ENCODE measurements at regions not wholly inside any gene's neighbourhood (a gene's known extent, or its start where the extent isn't known, plus 50 kb on each side); places are given as distances from the start of the nearest gene placed in this dataset.

DNA sequence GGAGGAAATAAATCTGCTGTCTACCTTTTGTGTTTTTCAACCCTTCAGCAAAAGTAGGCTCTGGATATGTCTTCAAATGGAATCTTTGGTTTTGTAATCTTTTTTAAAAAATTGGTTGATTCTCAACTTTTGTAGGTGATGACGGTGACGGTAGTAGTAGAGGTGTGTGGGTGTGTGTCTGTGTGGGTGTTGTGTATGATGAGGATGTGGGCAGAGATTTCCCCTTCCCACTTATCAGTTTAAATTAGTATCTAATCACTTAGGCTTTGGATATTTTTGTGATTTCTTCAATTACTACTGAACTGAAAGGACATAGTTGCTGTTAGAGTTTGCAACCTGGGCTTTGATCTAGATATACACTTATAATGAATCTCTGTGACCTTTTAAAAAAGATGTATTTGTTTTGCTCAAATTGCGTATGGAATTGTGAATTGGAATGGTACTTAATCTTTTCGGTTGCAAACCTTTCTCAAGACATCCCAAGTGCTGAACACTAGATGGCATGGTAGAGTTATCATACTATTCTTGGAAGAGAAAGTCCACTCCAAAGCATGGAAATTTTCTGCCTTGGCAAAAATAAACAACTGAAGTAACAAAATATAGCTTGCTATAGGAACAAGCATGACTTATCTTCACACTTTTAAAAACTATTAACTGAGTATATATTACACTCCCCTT lies 51.9 kb upstream of the A1CF start:
- Histone ChIP-seq H2BK15ac (ENCODE audit: low read length) (no peak overlapping the region), H2BK120ac (replicated peaks; ENCODE audit: low read depth, low read length) (no peak overlapping the region), H3K23me2 (ENCODE audit: low read depth, low read length) (no peaks in the 10 kb centered on the region), H3K4ac (replicated peaks; ENCODE audit: insufficient read length, low read depth, low read length) (no peak overlapping the region), H2BK12ac (ENCODE audit: low read depth, low read length) (no peak overlapping the region), H4K5ac (ENCODE audit: insufficient read length, low read depth, low read length) (no peak overlapping the region), H3K23ac (ENCODE audit: insufficient read length) (no peak overlapping the region), H2AK5ac (ENCODE audit: low read depth, low read length) (no peak overlapping the region), H4K20me1 (replicated peaks in 1 of 2; ENCODE audit: control insufficient read depth in 1 of 2, insufficient read depth in 2 of 2, low read length in 2 of 2) (no peaks in the 10 kb centered on the region), H4K8ac (ENCODE audit: extremely low read depth, insufficient read depth, low read length) (no peak overlapping the region), H3K36me3 (ENCODE audit: control insufficient read depth in 2 of 4, insufficient read depth in 4 of 4, low read length in 3 of 4) (no peaks in the 10 kb centered on the region), H3K79me2 (ENCODE audit: control insufficient read depth in 1 of 2, insufficient read depth in 2 of 2, low read length in 2 of 2) (no peaks in the 10 kb centered on the region), H3K27me3 (replicated peaks in 1 of 4; ENCODE audit: control insufficient read depth in 3 of 4, extremely low read depth in 1 of 4, insufficient read depth in 3 of 4, low read length in 3 of 4) (no peaks in the 10 kb centered on the region), H2AFZ (ENCODE audit: low read length) (no peak overlapping the region), H3K4me1 (replicated peaks in 1 of 4; ENCODE audit: control insufficient read depth in 3 of 4, insufficient read depth in 4 of 4, low read length in 3 of 4) (peaks cover 0 to 2% (median 0%) of the 10 kb centered on the region in 4 experiments; a peak in 1 of 7 replicates), H3K4me2 (ENCODE audit: insufficient read depth in 1 of 2, low read depth in 2 of 2, low read length in 2 of 2) (no peak overlapping the region), H3K18ac (ENCODE audit: extremely low read depth, low read length) (no peak overlapping the region), H3K9me3 (ENCODE audit: insufficient read depth in 2 of 2, low read depth in 1 of 2, low read length in 1 of 2) (no peaks in the 10 kb centered on the region), H3K4me3 (ENCODE audit: extremely low read depth in 1 of 4, insufficient read depth in 2 of 4, low read depth in 3 of 4, low read length in 4 of 4) (no peak overlapping the region), H3K9ac (replicated peaks in 1 of 4; ENCODE audit: extremely low read depth in 1 of 4, low read depth in 3 of 4, low read length in 3 of 4) (no peak overlapping the region), H3K27ac (ENCODE audit: low read depth, low read length) (no peak overlapping the region), H3K14ac (ENCODE audit: insufficient read length) (no peak overlapping the region), H2BK5ac (ENCODE audit: low read depth, low read length) (no peak overlapping the region), H3K56ac (replicated peaks; ENCODE audit: insufficient read length, low read depth, low read length) (no peak overlapping the region), H3K79me1 (ENCODE audit: low read depth, low read length) (no peaks in the 10 kb centered on the region), H2BK20ac (ENCODE audit: low read length) (no peak overlapping the region), H4K91ac (replicated peaks; ENCODE audit: insufficient read length, low read length) (no peak overlapping the region)
- FAIRE-seq, result peak; percentile 90
- DNase-seq (ENCODE audit: low read depth in 1 of 2, low spot score in 2 of 2), result no peak
- CTCF ChIA-PET (ENCODE audit: partially characterized antibody), result interaction anchor here (0.9 to 2.0 kb wide), 4 partner anchors 12 to 71 kb away, joined by 3 to 6 read pairs (median 3); no protein-coding TSS in a partner anchor
- POLR2A ChIA-PET (ENCODE audit: partially characterized antibody), result no interaction called here
- 61 to 100% methylated on average over 2 to 4 of the region's 4 CpGs for WGBS, 2 experiments (ENCODE audit: extremely low coverage in 1 of 2, insufficient coverage in 1 of 2, insufficient read length in 1 of 2, insufficient replicate concordance in 2 of 2, low coverage in 1 of 2, low lambda C conversion rate in 2 of 2, missing lambda C conversion rate in 1 of 2)
- TF ChIP-seq CTCF (IDR thresholded peaks at IDR 0.05; ENCODE audit: control extremely low read depth in 1 of 3, insufficient read depth in 1 of 3, low read depth in 1 of 3, low read length in 3 of 3) (peak in 2 of 3 experiments; percentile 37 to 63; a peak in 2 of 4 replicates), TEAD4 (IDR thresholded peaks at IDR 0.05; ENCODE audit: low read depth, low read length) (no peak), SIX5 (IDR thresholded peaks at IDR 0.05; ENCODE audit: low read depth, low read length) (no peak), SP1 (IDR thresholded peaks at IDR 0.05; ENCODE audit: low read depth, low read length) (no peak), BACH1 (IDR thresholded peaks at IDR 0.05; ENCODE audit: low read length) (no peak), RAD21 (IDR thresholded peaks at IDR 0.05 in 1 of 2, conservative IDR thresholded peaks at IDR 0.05 in 1 of 2; ENCODE audit: low read depth in 2 of 2, low read length in 2 of 2) (peak; percentile 56 to 71), EZH2 (IDR thresholded peaks at IDR 0.05; ENCODE audit: low read depth, low read length, severe bottlenecking) (no peak), TAF1 (IDR thresholded peaks at IDR 0.05; ENCODE audit: low read depth, low read length) (no peak), BCL11A (IDR thresholded peaks at IDR 0.05; ENCODE audit: low read depth in 2 of 2, low read length in 2 of 2) (no peak), NANOG (IDR thresholded peaks at IDR 0.05; ENCODE audit: insufficient read depth, low read depth, low read length, poor library complexity, severe bottlenecking) (no peak)

All from H1 (cell line).